ENCODE measurements at regions not wholly inside any gene's neighbourhood (a gene's known extent, or its start where the extent isn't known, plus 50 kb on each side); places are given as distances from the start of the nearest gene placed in this dataset.

DNA sequence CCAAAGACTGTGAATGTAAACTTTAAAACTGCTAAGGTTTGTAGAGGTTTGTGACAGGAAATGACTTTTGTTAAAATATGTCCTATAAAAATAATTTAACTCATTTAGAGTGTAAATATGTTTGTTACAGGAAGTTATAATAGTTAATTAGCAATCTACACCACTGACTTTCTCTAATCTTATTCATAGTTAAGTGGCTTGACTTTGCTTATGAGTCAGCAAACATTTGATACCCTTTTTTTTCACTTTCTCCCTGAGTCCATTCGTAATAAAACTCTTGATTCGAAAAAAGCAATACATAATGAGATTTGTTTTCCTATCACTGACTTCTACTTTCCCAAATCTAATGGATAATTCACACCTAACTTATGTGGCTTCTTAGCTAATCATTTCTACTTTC, 317.7 kb upstream of the SEMA3C start:
- TF ChIP-seq CTCF (optimal IDR thresholded peaks at IDR 0.05 in 1 of 3, IDR thresholded peaks at IDR 0.05 in 1 of 3, conservative IDR thresholded peaks at IDR 0.05 in 1 of 3; ENCODE audit: extremely low read depth in 1 of 3, insufficient read depth in 2 of 3, low read length in 3 of 3) (no peak), EZH2 (IDR thresholded peaks at IDR 0.05; ENCODE audit: low read length) (no peak)
